ENCODE measurements at regions not wholly inside any gene's neighbourhood (a gene's known extent, or its start where the extent isn't known, plus 50 kb on each side); places are given as distances from the start of the nearest gene placed in this dataset.

- TF ChIP-seq CTCF (IDR thresholded peaks at IDR 0.05) (no peak), POLR2A (IDR thresholded peaks at IDR 0.05) (no peak)
Measured at GRCh38 chr15:95948411-95948810, 382.1 kb upstream of the NR2F2 start.
